Keratinocyte (primary cell): ENCODE measurements at regions not wholly inside any gene's neighbourhood (a gene's known extent, or its start where the extent isn't known, plus 50 kb on each side); places are given as distances from the start of the nearest gene placed in this dataset.

Experiments
- DNase-seq: peaks from one replicate; pipeline ENCODE4 v3.0.0-alpha.2; 2011; ENCODE audit warnings: low read depth, missing footprints, low spot score
- FAIRE-seq: peaks from 2 replicates; lab custom pipeline; 2011; peaks lifted over from hg19 to GRCh38; lab: Jason Lieb, UNC
- H2AFZ ChIP-seq: 2 replicates; pipeline ENCODE4 v1.6.0; 2012; ENCODE audit warnings: low read length, control low read depth, inconsistent platforms; ENCODE audit not compliant: control insufficient read depth
- H3K27ac ChIP-seq: 2 replicates; pipeline ENCODE4 v1.5.1; 2011; ENCODE audit warnings: low read length; ENCODE audit not compliant: control insufficient read depth, insufficient read depth
- H3K27me3 ChIP-seq: 3 replicates; pipeline ENCODE4 v1.6.0; 2011; ENCODE audit warnings: low read length; ENCODE audit not compliant: control insufficient read depth, insufficient read depth; ENCODE audit errors: extremely low read depth
- H3K36me3 ChIP-seq, 2 experiments: 2 replicates in 1 of 2; 3 replicates in 1 of 2; pipeline ENCODE4 v1.5.1; 2011; ENCODE audit warnings: low read length in 2 of 2, mild to moderate bottlenecking in 1 of 2; ENCODE audit not compliant: control insufficient read depth in 2 of 2, insufficient read depth in 2 of 2; ENCODE audit errors: extremely low read depth in 1 of 2
- H3K4me1 ChIP-seq: 3 replicates; pipeline ENCODE4 v1.5.1; 2011; ENCODE audit warnings: low read length; ENCODE audit not compliant: control insufficient read depth, insufficient read depth; ENCODE audit errors: extremely low read depth
- H3K4me2 ChIP-seq: 3 replicates; pipeline ENCODE4 v1.6.0; 2011; ENCODE audit warnings: low read depth, low read length; ENCODE audit not compliant: control insufficient read depth, insufficient read depth; ENCODE audit errors: extremely low read depth
- H3K4me3 ChIP-seq, 3 experiments: fragments of 200-600 bp in 1 of 3; sonication (generic) in 1 of 3; 2 replicates in 2 of 3; 3 replicates in 1 of 3; pipeline ENCODE4 v1.5.1; 2011 to 2016; ENCODE audit warnings: low read length in 3 of 3, mild to moderate bottlenecking in 3 of 3, control low read depth in 2 of 3, inconsistent platforms in 1 of 3, low read depth in 1 of 3, mixed read lengths in 1 of 3, mixed run types in 1 of 3, moderate library complexity in 1 of 3; ENCODE audit not compliant: control insufficient read depth in 2 of 3, insufficient read depth in 2 of 3; ENCODE audit errors: extremely low read depth in 1 of 3
- H3K79me2 ChIP-seq: 2 replicates; pipeline ENCODE4 v1.6.0; 2012; ENCODE audit warnings: low read length; ENCODE audit not compliant: control insufficient read depth, insufficient read depth
- H3K9ac ChIP-seq: 3 replicates; pipeline ENCODE4 v1.6.0; 2011; ENCODE audit warnings: low read length; ENCODE audit not compliant: control insufficient read depth, insufficient read depth; ENCODE audit errors: extremely low read depth
- H3K9me1 ChIP-seq: 3 replicates; pipeline ENCODE4 v1.6.0; 2011; ENCODE audit warnings: low read length; ENCODE audit not compliant: control insufficient read depth, insufficient read depth; ENCODE audit errors: extremely low read depth
- H3K9me3 ChIP-seq: 2 replicates; pipeline ENCODE4 v1.5.1; 2012; ENCODE audit warnings: low read depth, low read length; ENCODE audit not compliant: control insufficient read depth
- H4K20me1 ChIP-seq: 3 replicates; pipeline ENCODE4 v1.6.0; 2011; ENCODE audit warnings: low read length; ENCODE audit not compliant: control insufficient read depth, insufficient read depth; ENCODE audit errors: extremely low read depth
- EZH2 ChIP-seq: IDR thresholded peaks from one replicate; pipeline ENCODE4 v1.6.1; 2012; ENCODE audit warnings: inconsistent platforms, mild to moderate bottlenecking, low read length, moderate library complexity
- dilution Hi-C: fragments of 300-500 bp; cut with MboI; formaldehyde crosslinking; loops from one replicate; pipeline ENCODE4 v1.7.0; 2020; ENCODE audit warnings: low sequenced_read_pairs; ENCODE audit not compliant: extremely low pct_ligation_motif_present
- TF ChIP-seq, protein P1 (sequence below), 3 experiments: IDR thresholded peaks in 1 of 3; conservative IDR thresholded peaks in 1 of 3; optimal IDR thresholded peaks in 1 of 3; 2 replicates in 2 of 3; 3 replicates in 1 of 3; pipeline versions ENCODE3 to v1.5.1; 2011; ENCODE audit warnings: low read length in 3 of 3, mild to moderate bottlenecking in 3 of 3, moderate library complexity in 2 of 3, control low read depth in 1 of 3, inconsistent platforms in 1 of 3; ENCODE audit not compliant: insufficient read depth in 2 of 3; ENCODE audit errors: extremely low read depth in 1 of 3

DNA sequence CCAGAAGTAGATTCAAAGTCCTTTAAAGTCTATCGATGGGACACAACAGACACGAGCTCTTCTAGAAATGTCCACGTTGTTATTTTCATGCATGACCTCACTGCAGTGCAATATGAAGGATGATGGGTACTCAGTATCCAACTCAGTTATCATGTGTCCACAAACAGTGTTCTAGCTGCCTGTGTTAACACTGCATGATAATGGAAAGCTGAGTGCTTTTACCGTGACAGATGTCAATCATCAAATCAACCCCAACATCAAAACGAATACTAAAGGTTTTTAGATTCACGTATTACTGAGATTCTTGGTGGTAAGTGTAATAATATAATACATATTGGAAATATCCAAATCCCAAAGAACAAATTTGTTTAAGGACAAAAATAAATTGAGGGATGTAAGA, 394.8 kb upstream of the TENM3 start:
- TF ChIP-seq, protein P1, sequence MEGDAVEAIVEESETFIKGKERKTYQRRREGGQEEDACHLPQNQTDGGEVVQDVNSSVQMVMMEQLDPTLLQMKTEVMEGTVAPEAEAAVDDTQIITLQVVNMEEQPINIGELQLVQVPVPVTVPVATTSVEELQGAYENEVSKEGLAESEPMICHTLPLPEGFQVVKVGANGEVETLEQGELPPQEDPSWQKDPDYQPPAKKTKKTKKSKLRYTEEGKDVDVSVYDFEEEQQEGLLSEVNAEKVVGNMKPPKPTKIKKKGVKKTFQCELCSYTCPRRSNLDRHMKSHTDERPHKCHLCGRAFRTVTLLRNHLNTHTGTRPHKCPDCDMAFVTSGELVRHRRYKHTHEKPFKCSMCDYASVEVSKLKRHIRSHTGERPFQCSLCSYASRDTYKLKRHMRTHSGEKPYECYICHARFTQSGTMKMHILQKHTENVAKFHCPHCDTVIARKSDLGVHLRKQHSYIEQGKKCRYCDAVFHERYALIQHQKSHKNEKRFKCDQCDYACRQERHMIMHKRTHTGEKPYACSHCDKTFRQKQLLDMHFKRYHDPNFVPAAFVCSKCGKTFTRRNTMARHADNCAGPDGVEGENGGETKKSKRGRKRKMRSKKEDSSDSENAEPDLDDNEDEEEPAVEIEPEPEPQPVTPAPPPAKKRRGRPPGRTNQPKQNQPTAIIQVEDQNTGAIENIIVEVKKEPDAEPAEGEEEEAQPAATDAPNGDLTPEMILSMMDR (optimal IDR thresholded peaks at IDR 0.05 in 1 of 3, IDR thresholded peaks at IDR 0.05 in 1 of 3, conservative IDR thresholded peaks at IDR 0.05 in 1 of 3; ENCODE audit: extremely low read depth in 1 of 3, insufficient read depth in 2 of 3, low read length in 3 of 3) = no peak
- no peak for TF ChIP-seq EZH2
- Histone ChIP-seq H3K4me3 (no peak overlapping the region), H3K36me3 (no peaks in the 10 kb centered on the region), H2AFZ (no peak overlapping the region), H3K79me2 (no peaks in the 10 kb centered on the region), H3K27ac (no peak overlapping the region), H3K9me1 (no peaks in the 10 kb centered on the region), H3K9ac (no peak overlapping the region), H3K27me3 (no peaks in the 10 kb centered on the region), H4K20me1 (no peaks in the 10 kb centered on the region), H3K9me3 (no peaks in the 10 kb centered on the region), H3K4me1 (peaks cover 12% of the 10 kb centered on the region), H3K4me2 (no peak overlapping the region)
- no peak for DNase-seq
- dilution Hi-C loops = no loop called here
- no peak for FAIRE-seq

GRCh38 chr4:181849472-181849871, 393.7 kb upstream of the TENM3 start:
- TF ChIP-seq EZH2 = no peak
- TF ChIP-seq, protein P1 (optimal IDR thresholded peaks at IDR 0.05 in 1 of 3, IDR thresholded peaks at IDR 0.05 in 1 of 3, conservative IDR thresholded peaks at IDR 0.05 in 1 of 3; ENCODE audit: extremely low read depth in 1 of 3, insufficient read depth in 2 of 3, low read length in 3 of 3) = no peak
- no peak overlapping the region for H3K4me3 ChIP-seq
- DNase-seq = no peak
- no peaks in the 10 kb centered on the region for H3K9me3 ChIP-seq
- no peaks in the 10 kb centered on the region for H4K20me1 ChIP-seq
- H3K9me1 ChIP-seq = no peaks in the 10 kb centered on the region
- no peak overlapping the region for H2AFZ ChIP-seq
- FAIRE-seq = no peak
- H3K36me3 ChIP-seq = no peaks in the 10 kb centered on the region
- no peak overlapping the region for H3K27ac ChIP-seq
- H3K4me1 ChIP-seq = peaks cover 22% of the 10 kb centered on the region
- H3K9ac ChIP-seq = no peak overlapping the region
- H3K79me2 ChIP-seq = no peaks in the 10 kb centered on the region
- H3K4me2 ChIP-seq = no peak overlapping the region
- H3K27me3 ChIP-seq = no peaks in the 10 kb centered on the region
- dilution Hi-C loops = no loop called here
